ENCODE measurements at regions not wholly inside any gene's neighbourhood (a gene's known extent, or its start where the extent isn't known, plus 50 kb on each side); places are given as distances from the start of the nearest gene placed in this dataset.

DNA sequence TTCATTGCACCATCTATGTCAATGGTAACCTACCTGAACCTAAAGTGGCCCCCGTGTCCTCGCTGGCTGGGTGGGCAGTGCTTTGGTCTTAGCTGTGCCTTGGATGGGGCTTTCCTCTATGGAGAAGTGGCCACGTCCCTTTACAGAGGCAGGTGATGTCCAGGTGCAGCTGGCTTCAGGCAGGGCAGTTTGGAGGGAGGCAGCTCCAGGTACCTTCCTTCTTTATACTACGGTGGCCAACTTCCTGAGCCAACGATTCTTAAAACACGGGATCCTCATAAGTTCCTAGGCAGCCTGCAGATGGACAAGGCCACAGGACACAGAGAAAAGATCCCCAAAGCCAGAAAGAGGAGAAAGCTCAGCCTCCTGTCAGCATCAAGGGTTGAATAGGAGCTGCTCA, 517.3 kb upstream of the HS6ST1 start:
- intact Hi-C loops (cut with DNase I), result no loop called here

DNA sequence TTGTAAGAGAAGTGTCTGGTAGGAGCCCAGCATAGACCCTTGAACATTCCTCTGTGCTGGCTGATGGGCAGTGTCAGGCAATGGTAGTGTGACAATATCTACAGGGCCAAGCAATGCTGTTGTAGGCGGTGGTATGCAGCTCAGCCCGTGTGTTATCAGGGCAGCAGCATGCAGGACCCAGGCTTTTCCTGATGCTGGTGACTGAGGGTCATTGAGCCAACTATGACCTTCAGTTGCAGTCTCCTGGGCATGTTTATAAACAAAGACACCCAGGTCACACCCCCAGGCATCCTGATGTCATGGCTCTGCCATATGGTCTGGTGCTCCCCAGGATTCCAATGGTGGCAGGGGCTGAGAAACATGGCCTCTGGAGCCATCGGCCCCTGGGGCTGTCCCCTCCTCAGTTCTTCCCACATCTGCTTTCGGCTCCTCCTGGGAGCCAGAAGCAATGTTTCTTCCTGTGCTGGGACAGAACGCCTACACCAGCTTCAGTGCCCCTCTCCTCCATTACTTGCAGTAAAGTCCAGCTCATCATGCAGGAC, 518.0 kb upstream of the HS6ST1 start:
- no peak overlapping the region for H3K4me3 ChIP-seq

More for the DNA sequence above, 517.3 kb upstream of the HS6ST1 start:
- no peak for DNase-seq
- Histone ChIP-seq H3K4me3 (no peak overlapping the region), H3K27me3 (no peaks in the 10 kb centered on the region), H3K4me1 (ENCODE audit: insufficient read depth) (no peaks in the 10 kb centered on the region), H3K9me3 (no peaks in the 10 kb centered on the region), H3K36me3 (no peaks in the 10 kb centered on the region), H3K27ac (no peak overlapping the region)
- 89 to 92% (median 91%) methylated on average over 6 of the region's 6 CpGs for WGBS, 3 donors
- TF ChIP-seq EP300 (IDR thresholded peaks at IDR 0.05), result no peak
- TF ChIP-seq POLR2A (IDR thresholded peaks at IDR 0.05), result no peak
- TF ChIP-seq, protein P1, sequence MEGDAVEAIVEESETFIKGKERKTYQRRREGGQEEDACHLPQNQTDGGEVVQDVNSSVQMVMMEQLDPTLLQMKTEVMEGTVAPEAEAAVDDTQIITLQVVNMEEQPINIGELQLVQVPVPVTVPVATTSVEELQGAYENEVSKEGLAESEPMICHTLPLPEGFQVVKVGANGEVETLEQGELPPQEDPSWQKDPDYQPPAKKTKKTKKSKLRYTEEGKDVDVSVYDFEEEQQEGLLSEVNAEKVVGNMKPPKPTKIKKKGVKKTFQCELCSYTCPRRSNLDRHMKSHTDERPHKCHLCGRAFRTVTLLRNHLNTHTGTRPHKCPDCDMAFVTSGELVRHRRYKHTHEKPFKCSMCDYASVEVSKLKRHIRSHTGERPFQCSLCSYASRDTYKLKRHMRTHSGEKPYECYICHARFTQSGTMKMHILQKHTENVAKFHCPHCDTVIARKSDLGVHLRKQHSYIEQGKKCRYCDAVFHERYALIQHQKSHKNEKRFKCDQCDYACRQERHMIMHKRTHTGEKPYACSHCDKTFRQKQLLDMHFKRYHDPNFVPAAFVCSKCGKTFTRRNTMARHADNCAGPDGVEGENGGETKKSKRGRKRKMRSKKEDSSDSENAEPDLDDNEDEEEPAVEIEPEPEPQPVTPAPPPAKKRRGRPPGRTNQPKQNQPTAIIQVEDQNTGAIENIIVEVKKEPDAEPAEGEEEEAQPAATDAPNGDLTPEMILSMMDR (IDR thresholded peaks at IDR 0.05), result no peak

DNA sequence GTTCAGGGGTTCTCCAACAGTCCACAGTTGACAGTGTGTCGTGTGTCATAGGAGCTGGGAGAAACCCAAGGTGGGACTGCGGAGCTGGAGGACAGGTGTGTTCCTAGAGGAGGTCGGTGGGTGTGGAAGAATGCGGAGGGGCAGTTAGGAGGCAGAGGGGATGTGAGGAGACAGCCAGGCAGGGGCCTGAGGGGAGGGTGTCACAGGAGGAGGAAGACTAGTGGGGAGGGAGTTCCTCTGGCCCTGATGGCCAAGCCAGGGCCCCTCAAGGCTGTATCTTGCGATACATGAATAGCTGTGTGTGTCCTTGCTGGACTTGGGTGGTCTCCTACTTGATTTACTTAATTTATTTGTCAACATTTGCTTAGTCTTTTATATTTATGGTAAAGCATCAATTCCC, 519.6 kb upstream of the HS6ST1 start:
- DNase-seq, result no peak
- Histone ChIP-seq H3K9me3 (no peaks in the 10 kb centered on the region), H3K27me3 (no peaks in the 10 kb centered on the region), H3K36me3 (no peaks in the 10 kb centered on the region), H3K27ac (no peak overlapping the region), H3K4me1 (ENCODE audit: insufficient read depth) (no peaks in the 10 kb centered on the region), H3K4me3 (no peak overlapping the region)
- intact Hi-C loops (cut with DNase I), result no loop called here
- WGBS, 3 donors, result 81 to 84% (median 83%) methylated on average over 5 of the region's 5 CpGs
- no peak for TF ChIP-seq EP300 (IDR thresholded peaks at IDR 0.05)
- TF ChIP-seq, protein P1 (IDR thresholded peaks at IDR 0.05), result no peak
- TF ChIP-seq POLR2A (IDR thresholded peaks at IDR 0.05), result no peak

More for the DNA sequence above, 518.0 kb upstream of the HS6ST1 start:
- no peaks in the 10 kb centered on the region for H3K36me3 ChIP-seq
- no peaks in the 10 kb centered on the region for H3K4me1 ChIP-seq (ENCODE audit: insufficient read depth)
- TF ChIP-seq EP300 (IDR thresholded peaks at IDR 0.05), result no peak
- TF ChIP-seq POLR2A (IDR thresholded peaks at IDR 0.05), result no peak
- TF ChIP-seq, protein P1 (IDR thresholded peaks at IDR 0.05), result no peak
- intact Hi-C loops (cut with DNase I), result no loop called here
- no peaks in the 10 kb centered on the region for H3K9me3 ChIP-seq
- H3K27ac ChIP-seq, result no peak overlapping the region
- no peak for DNase-seq
- 84 to 89% (median 86%) methylated on average over 5 of the region's 5 CpGs for WGBS, 3 donors
- H3K27me3 ChIP-seq, result no peaks in the 10 kb centered on the region

DNA sequence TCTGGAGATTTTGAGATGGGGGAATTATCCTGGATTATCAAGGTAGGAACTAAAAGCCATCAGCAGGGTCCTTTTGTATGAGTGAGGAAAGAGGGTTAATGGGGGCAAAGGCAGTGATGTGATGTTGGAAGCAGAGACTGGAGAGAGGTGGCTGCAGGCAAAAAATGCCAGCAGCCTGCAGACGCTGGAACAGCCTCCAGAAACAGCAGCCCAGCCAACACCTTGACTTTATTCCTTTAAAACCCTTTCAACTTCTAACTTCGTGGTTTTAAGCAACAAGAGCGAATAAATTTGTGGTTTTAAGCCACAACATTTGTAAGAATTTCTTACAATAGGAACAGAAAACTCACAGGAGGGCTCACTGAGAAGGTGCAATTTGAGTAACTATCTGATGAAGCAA, 523.1 kb upstream of the HS6ST1 start:
- Histone ChIP-seq H3K27me3 (no peaks in the 10 kb centered on the region), H3K4me3 (no peak overlapping the region), H3K27ac (no peak overlapping the region), H3K36me3 (no peaks in the 10 kb centered on the region), H3K9me3 (no peaks in the 10 kb centered on the region), H3K4me1 (ENCODE audit: insufficient read depth) (no peaks in the 10 kb centered on the region)
- intact Hi-C loops (cut with DNase I), result no loop called here
- DNase-seq, result no peak
- TF ChIP-seq EP300 (IDR thresholded peaks at IDR 0.05) (no peak), POLR2A (IDR thresholded peaks at IDR 0.05) (no peak)
- TF ChIP-seq, protein P1 (IDR thresholded peaks at IDR 0.05), result no peak
- WGBS, 3 donors, result 43 to 48% (median 44%) methylated on average over 3 of the region's 3 CpGs

Measured in ovary (tissue), 7 donors.